AG09319 (cell line): ENCODE measurements at regions not wholly inside any gene's neighbourhood (a gene's known extent, or its start where the extent isn't known, plus 50 kb on each side); places are given as distances from the start of the nearest gene placed in this dataset.

Experiments
- DNase-seq: peaks from one replicate; pipeline ENCODE4 v3.0.0-alpha.2; 2010; ENCODE audit warnings: low read depth; ENCODE audit errors: extremely low read depth
- CTCF ChIP-seq: IDR thresholded peaks from 2 replicates; pipeline ENCODE4 v1.5.1; 2011; ENCODE audit warnings: low read depth, mild to moderate bottlenecking, inconsistent platforms, low read length, moderate library complexity

- TF ChIP-seq CTCF: no peak
- DNase-seq: no peak
These were observed 416.9 kb downstream of the PTPRU start for GRCh38 chr1:29653034-29653810.

- no peak for TF ChIP-seq CTCF
- no peak for DNase-seq
These were observed 415.7 kb downstream of the PTPRU start for GRCh38 chr1:29651684-29652665.

- TF ChIP-seq CTCF: no peak
- no peak for DNase-seq
These were observed 414.9 kb downstream of the PTPRU start for GRCh38 chr1:29651246-29651645.

- TF ChIP-seq CTCF: no peak
- DNase-seq: no peak
These were observed 414.2 kb downstream of the PTPRU start for GRCh38 chr1:29650476-29650875.

- no peak for TF ChIP-seq CTCF
- no peak for DNase-seq
These were observed 413.7 kb downstream of the PTPRU start for GRCh38 chr1:29650041-29650400.

GRCh38 chr1:29649189-29650040, 413.1 kb downstream of the PTPRU start:
- no peak for TF ChIP-seq CTCF
- no peak for DNase-seq
